ENCODE measurements at regions not wholly inside any gene's neighbourhood (a gene's known extent, or its start where the extent isn't known, plus 50 kb on each side); places are given as distances from the start of the nearest gene placed in this dataset.

DNA sequence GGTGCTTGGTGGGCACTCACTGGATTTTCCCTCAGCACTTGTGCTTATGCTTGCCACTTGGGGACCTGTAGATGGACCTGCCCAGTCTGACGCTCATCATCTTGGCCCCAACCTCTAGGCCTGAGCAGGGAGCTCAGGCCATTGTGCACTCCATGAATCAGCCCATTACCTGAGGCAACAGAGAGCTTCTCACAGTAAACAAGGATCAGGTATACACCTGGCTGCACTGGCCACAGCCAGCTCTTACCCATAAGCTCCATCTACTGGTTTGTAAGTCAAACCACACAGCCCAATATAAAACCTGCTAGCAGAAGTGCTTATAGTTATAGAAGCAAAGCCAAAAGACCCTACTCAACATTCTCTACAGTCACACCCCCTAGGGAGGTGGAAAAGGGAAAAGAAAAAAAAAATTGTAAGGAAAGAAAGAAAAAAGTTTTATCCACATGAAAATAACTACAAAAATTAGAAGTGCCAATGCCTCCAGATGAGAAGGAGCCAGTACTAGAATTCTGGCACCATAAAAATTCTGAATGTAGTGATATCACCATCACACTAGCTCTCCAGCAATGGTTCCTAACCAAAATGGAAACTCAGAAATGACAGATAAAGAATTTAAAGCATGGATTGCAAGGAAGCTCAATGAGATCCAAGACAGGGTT is 87.8 kb upstream of the CDH5 start:
- TF ChIP-seq, protein P1, sequence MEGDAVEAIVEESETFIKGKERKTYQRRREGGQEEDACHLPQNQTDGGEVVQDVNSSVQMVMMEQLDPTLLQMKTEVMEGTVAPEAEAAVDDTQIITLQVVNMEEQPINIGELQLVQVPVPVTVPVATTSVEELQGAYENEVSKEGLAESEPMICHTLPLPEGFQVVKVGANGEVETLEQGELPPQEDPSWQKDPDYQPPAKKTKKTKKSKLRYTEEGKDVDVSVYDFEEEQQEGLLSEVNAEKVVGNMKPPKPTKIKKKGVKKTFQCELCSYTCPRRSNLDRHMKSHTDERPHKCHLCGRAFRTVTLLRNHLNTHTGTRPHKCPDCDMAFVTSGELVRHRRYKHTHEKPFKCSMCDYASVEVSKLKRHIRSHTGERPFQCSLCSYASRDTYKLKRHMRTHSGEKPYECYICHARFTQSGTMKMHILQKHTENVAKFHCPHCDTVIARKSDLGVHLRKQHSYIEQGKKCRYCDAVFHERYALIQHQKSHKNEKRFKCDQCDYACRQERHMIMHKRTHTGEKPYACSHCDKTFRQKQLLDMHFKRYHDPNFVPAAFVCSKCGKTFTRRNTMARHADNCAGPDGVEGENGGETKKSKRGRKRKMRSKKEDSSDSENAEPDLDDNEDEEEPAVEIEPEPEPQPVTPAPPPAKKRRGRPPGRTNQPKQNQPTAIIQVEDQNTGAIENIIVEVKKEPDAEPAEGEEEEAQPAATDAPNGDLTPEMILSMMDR (IDR thresholded peaks at IDR 0.05) = no peak
- TF ChIP-seq POLR2A (IDR thresholded peaks at IDR 0.05) = no peak
